ENCODE measurements at regions not wholly inside any gene's neighbourhood (a gene's known extent, or its start where the extent isn't known, plus 50 kb on each side); places are given as distances from the start of the nearest gene placed in this dataset.

DNA sequence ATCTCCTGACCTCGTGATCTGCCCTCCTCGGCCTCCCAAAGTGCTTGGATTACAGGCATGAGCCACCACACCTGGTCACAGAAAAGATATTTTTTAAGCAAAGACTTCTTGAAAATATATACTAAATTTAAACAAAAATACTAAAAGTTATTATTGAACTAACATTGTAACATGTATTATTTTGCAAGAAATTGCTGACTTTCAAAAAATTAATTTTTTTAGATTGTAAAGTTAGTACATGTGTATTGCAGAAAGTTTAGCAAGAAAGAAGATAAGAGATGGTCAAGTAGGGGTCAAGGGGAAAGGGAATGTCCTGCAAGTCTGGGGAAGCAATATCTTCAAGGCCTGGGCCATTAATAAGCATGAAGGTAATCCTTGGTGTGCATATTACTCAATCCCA, 54.3 kb upstream of the HPGDS start (continued):
- TF ChIP-seq RFX5 (IDR thresholded peaks at IDR 0.05; ENCODE audit: borderline replicate concordance, low read depth, low read length) (no peak), RBBP5 (IDR thresholded peaks at IDR 0.05; ENCODE audit: borderline replicate concordance, low read depth, low read length) (no peak)

Data from H1 (cell line).